NCI-H2227 treated with DMSO at 0.1 percent for 48 hours (cell line): ENCODE measurements at regions not wholly inside any gene's neighbourhood (a gene's known extent, or its start where the extent isn't known, plus 50 kb on each side); places are given as distances from the start of the nearest gene placed in this dataset.
"Not testable (repeated sequence)": the region's sequence is repeated elsewhere in the genome, so short reads cannot be mapped to it uniquely, and the experiment has no call there.

ENCODE experiments used
- DNase-seq: peaks from one replicate; lab custom pipeline; 2025; lab: John Stamatoyannopoulos, UW

DNA sequence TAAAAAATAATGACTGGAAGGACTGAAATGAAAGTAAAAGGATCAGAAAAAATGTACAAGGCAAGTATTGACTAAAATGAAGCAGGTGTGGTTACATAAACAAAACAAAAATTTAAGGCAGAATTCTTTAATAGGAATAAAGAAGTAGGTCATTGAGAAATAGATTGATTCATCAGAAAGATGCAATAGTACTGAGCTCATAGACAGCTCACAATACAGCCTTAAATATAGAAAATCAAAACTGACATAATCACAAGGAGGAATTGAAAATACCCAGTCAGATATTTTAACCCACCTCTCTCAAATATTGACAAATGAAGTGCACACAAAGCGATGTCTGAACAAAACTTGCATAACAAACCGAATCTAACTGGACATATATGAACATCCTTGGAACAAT, 366.8 kb upstream of the DPYD start:
- DNase-seq, result no peak

DNA sequence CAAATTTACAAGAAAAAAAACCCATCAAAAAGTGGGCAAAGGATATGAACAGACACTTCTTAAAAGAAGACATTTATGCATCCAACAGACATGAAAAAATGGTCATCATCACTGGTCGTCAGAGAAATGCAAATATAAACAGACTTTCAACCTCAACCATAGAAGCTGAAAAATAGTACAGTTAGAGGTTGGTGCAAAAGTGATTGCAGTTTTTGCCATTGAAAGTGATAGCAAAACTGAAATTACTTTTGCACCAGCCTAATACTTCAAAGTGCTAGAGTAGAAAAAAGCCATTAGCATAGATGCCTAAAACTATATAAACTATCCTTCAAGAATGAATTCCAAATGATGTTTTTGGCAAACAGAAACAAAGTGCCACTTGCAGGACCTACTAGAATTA, 365.8 kb upstream of the DPYD start:
- DNase-seq, result no peak

DNA sequence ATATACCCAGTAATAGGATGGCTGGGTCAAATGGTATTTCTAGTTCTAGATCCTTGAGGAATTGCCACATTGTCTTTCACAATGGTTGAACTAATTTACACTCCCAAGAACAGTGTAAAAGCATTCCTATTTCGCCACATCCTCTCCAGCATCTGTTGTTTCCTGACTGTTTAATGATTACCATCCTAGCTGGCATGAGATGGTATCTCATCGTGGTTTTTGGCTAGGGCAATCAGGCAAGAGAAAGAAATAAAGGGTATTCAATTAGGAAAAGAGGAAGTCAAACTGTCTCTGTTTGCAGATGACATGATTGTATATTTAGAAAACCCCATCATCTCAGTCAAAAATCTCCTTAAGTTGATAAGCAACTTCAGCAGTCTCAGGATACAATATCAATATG, 364.5 kb upstream of the DPYD start:
- DNase-seq, result not testable (repeated sequence)

DNA sequence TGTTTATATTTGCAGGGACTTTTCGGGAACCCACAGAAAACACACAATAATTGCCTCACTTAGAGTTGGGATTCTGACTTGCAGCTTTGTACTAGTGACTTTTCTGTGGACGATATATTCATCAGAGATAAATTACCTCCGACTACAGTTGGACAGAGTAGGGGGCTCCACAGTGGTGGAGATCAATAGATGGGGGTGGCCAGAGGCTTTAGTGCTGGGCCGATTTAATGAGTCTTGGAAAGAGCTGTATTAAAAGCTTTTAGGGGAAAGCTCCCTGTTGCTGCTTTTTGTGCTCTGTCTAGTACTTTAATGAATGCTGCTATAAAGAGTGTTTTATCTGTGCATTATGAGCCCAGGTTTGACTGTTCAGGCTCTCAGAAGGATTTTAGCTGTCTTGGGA, 359.2 kb upstream of the DPYD start:
- peak; percentile 79 for DNase-seq

DNA sequence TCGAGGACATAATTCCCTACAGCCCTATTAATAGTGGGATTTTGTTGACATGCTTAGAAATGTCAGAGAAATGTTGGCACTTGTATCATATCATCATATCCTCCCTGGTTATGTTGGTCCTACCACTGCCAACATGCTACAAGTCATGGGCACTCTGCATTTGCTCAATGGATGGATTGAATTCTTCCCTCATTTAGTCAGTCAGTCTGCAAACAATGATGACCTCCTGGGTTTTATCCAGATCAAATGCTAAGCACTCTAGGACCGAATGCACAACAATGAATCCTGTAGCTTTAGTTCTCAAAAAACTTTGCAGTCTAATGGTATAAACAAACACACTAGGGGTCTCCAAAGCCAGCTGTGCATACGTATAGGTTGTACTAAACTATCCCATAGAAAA, 357.2 kb upstream of the DPYD start:
- no peak for DNase-seq

DNA sequence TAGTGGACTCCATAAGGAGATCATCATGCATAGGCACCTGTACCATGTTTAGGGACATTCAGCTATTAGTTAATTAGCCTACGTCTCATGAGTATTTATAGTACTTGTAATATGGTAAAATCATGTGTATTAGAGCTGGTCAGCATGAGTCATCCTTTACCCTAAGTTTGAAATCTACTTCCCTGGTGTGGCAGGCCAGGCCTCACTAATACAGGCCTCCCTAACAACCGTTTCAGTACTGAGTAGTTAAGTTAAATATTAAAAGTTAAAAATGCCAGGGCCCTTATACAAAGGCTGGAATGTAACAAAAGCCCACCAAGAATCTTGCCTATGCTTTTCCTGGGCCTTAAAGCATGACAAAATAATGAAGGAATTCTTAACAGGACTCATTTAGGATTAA, 356.3 kb upstream of the DPYD start:
- no peak for DNase-seq

DNA sequence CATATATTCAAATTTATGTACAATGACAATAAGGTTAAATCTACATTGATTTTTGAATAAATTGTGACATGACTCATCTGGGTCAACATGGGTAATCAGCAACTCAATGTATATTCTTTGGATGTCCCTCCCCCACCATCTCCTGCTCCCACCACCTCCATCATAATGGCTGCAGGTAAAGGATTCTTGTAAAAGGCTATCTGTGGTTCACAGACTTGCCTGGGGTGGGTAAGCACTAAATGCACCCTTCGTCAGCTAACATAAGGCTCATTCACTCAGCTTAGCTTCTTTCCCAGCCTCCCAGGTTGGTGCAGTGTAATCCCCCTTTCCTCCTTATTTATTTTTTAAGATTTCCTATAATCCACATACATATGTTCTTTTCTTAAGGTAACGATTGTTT, 355.7 kb upstream of the DPYD start:
- DNase-seq, result no peak

DNA sequence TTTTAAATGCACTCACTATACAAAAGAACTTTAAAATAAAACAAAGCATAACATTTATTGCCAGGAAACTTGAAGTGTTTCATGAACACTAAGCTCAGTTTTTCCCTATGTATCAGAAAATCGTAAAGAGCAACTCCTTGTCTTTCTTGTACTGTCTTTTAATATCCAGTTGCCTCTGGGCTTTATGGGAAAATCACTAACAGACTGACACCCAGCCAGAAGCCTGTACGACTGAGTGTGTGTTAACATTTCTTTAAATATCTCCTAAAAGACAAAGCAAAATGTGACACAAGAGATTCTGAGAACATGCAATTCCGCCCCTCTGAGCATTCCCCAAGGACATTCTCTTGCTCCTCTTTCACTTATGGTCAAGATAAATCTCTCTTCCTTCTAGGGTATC, 347.5 kb upstream of the DPYD start:
- no peak for DNase-seq

DNA sequence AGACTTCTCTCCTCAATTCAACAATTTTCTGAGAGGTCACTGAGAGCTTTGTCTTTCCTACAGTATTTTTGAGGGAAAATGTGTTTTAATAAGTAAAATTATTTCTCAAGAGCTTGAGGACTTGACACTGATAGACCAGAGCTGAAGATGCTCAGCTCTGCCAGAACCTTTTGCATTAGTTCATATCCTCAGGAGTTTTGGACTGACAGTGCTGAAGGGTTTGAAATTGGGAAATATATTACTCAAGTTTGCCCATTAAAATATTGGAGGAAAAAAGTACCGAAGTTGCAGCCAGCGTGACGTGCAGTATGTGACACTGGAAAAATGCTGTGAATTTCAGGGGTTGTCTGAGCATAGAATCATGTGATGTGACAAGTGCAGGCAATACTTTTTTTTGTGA, 346.6 kb upstream of the DPYD start:
- DNase-seq, result no peak

DNA sequence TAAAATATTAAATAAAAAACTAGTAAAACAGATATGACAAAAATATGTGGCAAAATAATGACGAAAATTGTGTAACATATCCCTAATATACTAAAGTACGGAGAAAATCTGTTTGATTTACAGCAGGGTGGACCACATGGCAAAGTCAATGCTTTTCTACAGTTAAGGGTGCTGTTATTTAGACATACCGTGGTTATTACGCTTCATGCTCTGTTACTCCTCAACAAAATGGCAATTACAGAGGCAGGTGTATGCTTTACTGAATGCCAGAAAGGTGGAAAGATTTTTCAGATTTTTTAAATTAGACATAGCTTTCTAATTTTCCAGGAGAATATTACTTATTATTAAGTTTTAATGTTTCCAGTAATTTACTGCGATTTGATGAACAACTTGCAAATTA, 343.9 kb upstream of the DPYD start:
- no peak for DNase-seq

DNA sequence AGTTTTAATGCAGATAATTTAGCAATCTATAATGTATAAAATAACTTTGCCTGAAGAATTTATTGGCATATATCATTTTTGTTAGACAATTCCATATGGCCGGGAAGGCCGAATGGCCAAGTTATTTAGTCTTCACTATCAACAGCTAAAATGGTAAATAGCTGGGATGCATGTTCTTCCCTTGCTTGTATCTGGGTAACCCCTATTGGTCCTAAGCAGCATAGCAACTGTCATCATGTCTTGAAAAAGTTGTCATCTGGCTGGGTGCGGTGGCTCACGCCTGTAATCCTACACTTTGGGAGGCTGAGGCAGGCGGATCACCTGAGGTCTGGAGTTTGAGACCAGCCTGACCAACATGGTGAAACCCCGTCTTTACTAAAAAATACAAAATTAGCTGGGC, 340.0 kb upstream of the DPYD start:
- DNase-seq, result no peak

DNA sequence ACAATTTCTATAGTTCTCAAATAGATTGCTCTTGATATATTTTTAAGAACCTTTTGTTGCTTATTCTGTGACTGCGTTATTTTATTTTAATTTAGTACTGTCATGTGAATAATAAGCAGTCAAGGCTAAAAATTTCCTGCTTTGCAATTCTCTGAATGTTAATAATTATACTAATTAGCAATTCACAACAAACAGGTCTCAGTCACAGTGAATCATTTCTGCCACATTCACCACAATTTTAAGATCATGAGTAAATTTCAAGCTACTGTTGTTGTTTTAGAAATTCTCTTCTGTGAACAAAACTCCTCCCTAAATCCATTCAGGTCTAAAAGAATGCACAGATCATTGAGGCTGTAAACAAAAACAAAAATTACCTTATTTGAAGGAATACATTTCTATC, 339.6 kb upstream of the DPYD start:
- DNase-seq, result no peak

DNA sequence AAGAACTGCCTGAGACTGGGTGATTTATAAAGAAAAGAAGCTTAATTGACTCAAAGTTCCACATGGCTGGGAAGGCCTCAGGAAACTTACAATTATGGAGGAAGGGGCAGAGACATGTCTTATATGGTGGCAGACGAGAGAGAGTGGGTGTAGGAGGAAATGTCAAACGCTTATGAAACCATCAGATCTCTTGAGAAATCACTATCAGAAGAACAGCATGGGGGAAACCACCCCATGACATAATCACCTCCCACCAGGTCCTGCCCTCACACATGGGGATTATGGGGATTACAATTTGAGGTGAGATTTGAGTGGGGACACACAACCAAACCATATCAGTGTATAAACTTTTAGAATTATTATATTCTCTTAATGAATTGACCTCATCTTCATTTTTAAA, 335.9 kb upstream of the DPYD start:
- no peak for DNase-seq

DNA sequence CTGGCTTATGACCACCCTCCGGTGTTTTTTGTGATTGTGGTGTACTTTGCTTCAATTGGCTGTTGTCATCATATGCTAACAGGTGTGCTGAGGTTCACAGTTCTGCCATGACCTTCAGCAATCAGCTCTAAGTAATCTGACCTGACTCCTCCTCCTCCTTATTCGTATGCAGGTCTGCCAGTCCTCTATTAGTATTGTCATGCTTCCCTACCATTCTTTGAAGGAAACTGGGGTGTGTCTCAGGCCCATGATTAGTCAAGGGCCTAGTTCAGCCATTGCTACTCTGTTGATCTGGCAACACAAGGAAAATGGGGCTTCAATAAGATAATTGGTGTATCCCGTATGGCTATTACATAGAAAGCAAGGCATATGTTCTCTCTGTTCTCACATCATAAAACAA, 332.3 kb upstream of the DPYD start:
- no peak for DNase-seq

DNA sequence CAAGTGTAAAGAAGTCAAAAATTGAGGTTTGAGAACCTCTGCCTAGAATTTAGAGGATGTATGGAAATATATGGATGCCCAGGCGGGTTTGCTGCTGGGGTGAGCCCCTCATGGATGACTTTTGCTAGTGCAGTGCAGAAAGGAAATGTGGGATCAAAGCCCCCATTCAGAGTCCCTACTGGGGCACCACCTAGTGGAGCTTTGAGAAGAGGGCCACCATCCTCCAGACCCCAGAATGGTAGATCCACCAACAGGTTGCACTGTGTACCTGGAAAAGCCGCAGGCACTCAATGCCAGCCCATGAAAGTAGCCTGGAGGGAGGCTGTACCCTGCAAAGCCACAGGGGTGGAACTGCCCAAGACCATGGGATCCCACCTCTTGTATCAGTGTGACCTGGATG, 330.7 kb upstream of the DPYD start:
- DNase-seq, result no peak

DNA sequence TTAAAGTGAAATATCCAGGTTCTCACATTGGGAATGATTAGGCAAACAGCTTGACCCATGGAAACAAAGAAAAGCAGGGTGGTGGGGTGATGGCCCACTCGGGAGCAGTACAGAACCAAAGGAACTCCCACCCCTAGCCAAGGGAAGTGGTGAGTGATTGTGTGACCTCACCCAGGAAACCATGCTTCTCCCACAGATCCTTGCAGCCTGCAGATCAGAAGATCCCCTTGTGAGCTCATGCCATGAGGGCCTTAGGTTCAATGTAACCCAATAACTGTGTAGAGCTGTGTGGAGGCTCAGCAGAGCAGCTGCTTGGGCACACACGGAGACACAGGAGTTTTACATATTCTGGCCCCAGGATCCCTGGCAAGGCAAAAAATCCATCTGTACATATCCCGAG, 311.8 kb upstream of the DPYD start:
- no peak for DNase-seq

DNA sequence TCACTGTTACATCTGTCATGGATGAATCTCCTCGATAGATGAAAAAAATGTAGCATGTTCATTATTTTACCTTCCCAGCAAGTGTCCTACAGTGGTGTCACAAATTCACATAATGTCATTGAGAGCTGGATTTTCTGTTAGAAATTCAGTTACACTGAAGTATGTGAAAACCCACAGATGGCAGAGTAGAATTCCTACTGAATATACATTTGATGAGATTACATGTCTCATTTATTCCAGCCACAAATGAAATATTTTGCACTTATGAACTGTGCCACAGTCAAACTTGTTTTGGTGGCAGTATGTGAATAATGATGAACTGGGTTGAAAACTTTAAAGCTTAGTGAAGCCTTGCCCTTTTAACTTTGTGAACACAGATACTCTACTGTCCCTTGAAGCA, 301.9 kb upstream of the DPYD start:
- DNase-seq, result no peak

DNA sequence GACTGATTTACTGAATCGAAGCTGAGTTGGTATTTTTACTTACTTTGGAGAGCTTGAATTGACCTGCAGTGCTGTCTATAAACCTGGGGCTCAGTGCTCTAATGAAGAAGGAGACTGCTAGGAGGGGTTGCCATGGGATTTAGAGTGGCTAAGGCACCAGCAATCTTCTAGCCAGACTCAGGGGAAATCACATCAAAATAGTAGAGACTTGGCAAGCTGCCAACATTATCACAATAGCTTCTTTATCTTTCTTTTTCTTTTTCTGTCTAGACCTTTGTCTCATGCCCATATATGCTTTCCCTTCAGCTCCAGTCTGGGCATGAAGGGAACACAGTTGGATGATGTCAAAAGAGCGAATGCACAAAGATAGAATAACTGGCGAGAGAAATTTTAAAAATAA, 301.1 kb upstream of the DPYD start:
- peak; percentile 94 for DNase-seq

DNA sequence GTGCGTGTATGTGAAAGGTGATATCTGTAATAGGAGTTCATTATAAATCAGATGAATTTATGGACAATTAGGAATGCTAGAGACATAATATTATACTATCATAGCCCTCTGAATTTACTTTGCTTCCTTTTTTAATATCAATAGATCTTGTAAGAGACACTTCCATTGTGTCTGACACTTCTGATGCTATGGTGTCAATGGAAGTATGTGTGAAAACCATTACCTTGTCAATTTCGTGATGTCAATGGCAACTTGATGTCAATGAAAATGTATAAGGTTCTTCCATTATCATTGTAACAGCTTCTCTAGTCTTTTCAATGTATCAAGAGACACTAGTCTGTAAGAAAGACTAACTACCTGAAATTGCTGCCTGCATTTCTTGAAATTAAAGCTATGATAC, 296.8 kb upstream of the DPYD start:
- DNase-seq, result no peak

DNA sequence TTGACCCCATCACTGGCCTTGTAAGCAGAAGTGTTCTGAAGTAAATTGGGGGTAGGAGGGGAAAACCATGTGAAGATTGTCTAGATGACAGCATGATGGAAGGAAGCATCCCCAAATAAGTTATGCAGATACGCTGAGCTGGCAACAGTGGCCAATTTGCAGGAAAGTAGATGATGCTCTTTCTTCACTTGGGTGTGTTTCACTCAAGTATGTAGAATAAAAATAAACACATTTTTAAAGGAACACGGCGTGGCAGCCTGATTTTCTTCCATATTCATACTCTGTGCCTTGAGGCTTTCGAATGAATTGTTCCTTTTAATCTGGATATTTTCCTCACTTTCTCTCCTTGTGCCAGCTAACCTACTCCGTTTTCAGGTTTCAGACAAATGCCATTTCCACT, 295.5 kb upstream of the DPYD start:
- no peak for DNase-seq

DNA sequence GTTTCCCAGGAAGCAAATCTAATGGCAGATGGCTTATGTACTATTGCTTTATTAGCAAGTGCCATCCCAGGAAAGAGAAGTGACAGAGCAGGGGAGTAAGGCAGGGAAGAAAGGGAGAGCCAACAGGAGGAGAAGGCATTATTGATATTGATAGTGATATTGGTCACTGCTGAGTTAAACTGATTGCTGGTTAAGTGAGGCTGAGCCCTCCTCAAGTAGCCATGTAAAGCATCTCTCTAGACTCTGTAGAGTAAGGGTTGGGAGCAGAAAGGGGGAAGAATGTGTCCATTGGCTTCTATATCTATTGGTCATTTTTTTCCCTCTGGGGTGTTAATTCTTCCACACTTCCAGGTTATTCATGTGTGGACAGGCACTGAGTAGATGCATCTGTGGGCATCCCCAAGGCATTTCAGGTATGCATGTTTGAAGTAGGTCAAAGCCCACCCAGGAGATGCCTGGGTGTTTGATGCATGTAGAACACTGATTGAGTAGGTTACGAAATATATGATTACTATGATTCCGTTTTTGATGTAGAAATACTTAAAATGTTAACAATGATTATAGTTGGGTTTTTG, 290.5 kb upstream of the DPYD start:
- DNase-seq, result no peak

DNA sequence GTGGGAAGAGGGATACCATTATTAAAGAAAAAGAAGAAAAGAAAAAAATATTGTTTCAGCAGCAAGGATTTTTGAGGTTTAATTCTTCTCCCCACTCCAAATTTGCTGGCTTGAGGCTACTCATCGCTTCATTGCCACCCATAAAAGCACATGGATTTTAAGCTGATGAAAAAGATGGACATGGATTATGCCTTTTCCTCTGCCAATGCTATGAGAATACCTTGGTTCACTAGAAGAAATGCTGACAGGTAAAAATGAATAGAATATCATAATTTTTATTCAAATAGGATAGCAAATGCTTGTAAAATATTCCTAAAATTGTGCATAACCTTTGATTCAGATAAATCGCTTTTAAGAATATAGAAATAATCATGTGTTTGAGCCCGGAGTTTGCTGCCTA, 289.7 kb upstream of the DPYD start:
- DNase-seq, result no peak

DNA sequence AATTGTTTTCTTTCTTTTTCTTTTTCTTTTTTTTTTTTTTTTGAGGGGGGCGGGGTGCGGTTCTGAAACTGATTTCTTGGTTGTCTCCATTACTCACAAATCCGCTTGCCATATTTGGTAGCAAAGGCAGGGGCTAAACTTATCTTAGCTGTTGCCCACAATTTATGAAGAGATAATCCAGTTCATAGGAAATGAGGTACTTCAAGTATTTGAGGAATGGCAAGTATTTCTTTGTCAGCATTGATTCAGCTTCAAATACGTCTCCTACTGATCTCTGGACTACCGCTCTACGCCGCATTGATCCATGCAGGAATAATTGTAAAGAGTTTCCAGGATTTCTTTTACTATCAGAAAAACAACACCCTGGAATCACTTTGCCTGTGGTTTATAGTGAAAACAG, 289.2 kb upstream of the DPYD start:
- no peak for DNase-seq

DNA sequence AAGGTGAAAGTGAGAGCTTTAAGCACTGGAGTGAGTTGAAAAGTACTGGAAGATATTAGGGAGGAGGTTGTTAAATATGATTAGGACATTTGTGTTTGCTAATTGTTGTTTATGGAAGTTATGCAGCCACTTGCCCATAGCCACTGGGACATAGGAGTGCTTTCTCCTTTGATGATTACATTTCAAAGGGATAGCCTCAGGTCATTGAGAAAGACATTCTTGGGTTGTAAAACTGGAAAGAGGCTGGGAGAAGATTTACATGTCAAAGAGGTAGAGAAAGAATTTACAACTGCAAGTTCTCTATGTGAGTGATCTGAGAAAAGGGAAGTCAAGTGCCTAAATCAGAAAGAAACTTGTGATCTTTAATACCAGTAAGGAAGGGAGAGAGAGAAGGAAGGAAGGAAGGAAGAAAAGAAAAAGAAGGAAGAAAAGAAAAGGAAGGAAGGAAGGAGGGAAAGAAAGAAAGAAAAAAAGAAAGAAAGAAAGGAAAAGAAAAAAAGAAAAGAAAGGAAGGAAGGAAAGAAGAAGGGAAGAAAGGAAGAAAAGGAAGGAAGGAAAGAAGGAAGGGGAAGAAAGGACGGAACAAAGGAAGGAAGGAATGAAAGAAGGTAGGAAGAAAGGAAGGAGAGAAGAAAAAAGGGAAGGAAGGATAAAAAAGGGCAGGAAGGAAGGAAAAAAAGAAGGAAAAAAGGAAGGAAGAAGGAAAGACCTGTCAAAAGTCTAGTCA, 284.6 kb upstream of the DPYD start:
- no peak for DNase-seq
